ENCODE measurements at regions not wholly inside any gene's neighbourhood (a gene's known extent, or its start where the extent isn't known, plus 50 kb on each side); places are given as distances from the start of the nearest gene placed in this dataset.
"Not testable (repeated sequence)": the region's sequence is repeated elsewhere in the genome, so short reads cannot be mapped to it uniquely, and the experiment has no call there.

- TF ChIP-seq ZNF843 (tag by site-specific recombination; IDR thresholded peaks at IDR 0.05) = no peak
- TF ChIP-seq, protein P1, sequence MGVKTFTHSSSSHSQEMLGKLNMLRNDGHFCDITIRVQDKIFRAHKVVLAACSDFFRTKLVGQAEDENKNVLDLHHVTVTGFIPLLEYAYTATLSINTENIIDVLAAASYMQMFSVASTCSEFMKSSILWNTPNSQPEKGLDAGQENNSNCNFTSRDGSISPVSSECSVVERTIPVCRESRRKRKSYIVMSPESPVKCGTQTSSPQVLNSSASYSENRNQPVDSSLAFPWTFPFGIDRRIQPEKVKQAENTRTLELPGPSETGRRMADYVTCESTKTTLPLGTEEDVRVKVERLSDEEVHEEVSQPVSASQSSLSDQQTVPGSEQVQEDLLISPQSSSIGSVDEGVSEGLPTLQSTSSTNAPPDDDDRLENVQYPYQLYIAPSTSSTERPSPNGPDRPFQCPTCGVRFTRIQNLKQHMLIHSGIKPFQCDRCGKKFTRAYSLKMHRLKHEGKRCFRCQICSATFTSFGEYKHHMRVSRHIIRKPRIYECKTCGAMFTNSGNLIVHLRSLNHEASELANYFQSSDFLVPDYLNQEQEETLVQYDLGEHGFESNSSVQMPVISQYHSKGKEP (tag by site-specific recombination; IDR thresholded peaks at IDR 0.05) = no peak
- no peak for TF ChIP-seq ZNF530 (tag by site-specific recombination; IDR thresholded peaks at IDR 0.05; ENCODE audit: low read depth)
- no peak for TF ChIP-seq ZNF280C (tag by site-specific recombination; IDR thresholded peaks at IDR 0.05)
- no peak for TF ChIP-seq ZXDB (tag by site-specific recombination; IDR thresholded peaks at IDR 0.05)
- no peak for TF ChIP-seq BCL11A (tag by site-specific recombination; IDR thresholded peaks at IDR 0.05; ENCODE audit: low read depth)
- no peak for TF ChIP-seq ZNF707 (tag by site-specific recombination; IDR thresholded peaks at IDR 0.05)
Measured at GRCh38 chr1:186761358-186761757, 67.4 kb upstream of the PLA2G4A start (continued).

DNA sequence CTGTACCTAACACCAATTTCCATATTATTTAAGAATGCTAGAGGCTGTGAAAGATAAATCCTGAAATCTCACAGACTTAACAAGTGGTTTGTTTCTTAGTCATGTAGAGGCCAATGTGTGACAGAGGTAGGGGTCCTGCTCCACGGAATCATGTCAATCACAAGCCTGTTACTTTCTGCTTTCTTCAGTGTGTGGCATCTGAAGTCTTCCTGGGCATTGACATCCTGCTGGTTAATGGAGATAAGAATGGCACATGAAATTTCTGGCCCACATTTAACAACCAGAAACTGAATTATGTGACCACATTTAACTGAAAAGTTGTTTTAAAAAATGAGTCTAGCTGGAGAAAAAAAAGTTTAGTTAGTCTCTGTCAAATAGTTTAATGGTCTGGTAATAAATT is 68.3 kb upstream of the PLA2G4A start:
- Histone ChIP-seq H3K4me3 (ENCODE audit: low read depth, low read length) (no peak overlapping the region), H3K9me3 (ENCODE audit: control insufficient read depth, insufficient read depth, low read depth, low read length) (no peaks in the 10 kb centered on the region), H3K4me1 (ENCODE audit: control insufficient read depth, insufficient read depth, low read length) (no peaks in the 10 kb centered on the region), H3K27ac (ENCODE audit: extremely low read depth, low read depth, low read length) (no peak overlapping the region), H3K36me3 (ENCODE audit: control insufficient read depth in 2 of 2, insufficient read depth in 1 of 2, low read length in 2 of 2) (no peaks in the 10 kb centered on the region)
- TF ChIP-seq ZNF423 (tag by site-specific recombination; IDR thresholded peaks at IDR 0.05) (no peak), ZNF560 (tag by site-specific recombination; IDR thresholded peaks at IDR 0.05; ENCODE audit: borderline replicate concordance) (no peak), ZNF280C (tag by site-specific recombination; IDR thresholded peaks at IDR 0.05) (no peak)
- ChIA-PET CTCF (interaction anchor here (0.6 to 0.9 kb wide), 3 partner anchors 226 to 831 kb away, joined by 3 to 4 read pairs (median 3); no protein-coding TSS in a partner anchor), POLR2A (no interaction called here)

- peak; percentile 66 for TF ChIP-seq ZNF146 (tag by site-specific recombination; IDR thresholded peaks at IDR 0.05)
- POLR2A ChIA-PET; H3K4me3 ChIP-seq (ENCODE audit: low read depth, low read length); H3K27ac ChIP-seq (ENCODE audit: extremely low read depth, low read depth, low read length); H3K36me3 ChIP-seq (ENCODE audit: control insufficient read depth in 2 of 2, insufficient read depth in 1 of 2, low read length in 2 of 2); CTCF ChIA-PET; H3K4me1 ChIP-seq (ENCODE audit: control insufficient read depth, insufficient read depth, low read length); H3K9me3 ChIP-seq (ENCODE audit: control insufficient read depth, insufficient read depth, low read depth, low read length): not testable (repeated sequence)
Measured at GRCh38 chr1:186758896-186759606, 69.7 kb upstream of the PLA2G4A start.

DNA sequence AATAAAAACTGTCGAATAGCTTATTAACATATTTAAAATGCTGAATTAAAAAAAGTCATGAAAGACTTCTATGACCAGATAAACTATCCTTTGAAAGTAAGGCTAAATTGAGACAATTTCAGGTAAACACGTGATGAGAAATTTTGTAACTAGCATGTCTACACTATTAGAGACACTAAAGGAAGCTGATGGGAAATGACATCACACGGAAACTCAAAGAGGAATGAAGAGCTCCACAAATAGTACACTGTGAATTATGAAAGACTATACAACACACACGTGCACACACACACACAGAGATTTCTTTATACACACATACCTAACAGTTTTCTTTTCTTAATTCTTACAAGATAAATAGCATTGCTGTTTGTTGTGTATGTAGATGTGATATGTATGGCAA is 70.9 kb upstream of the PLA2G4A start:
- H3K36me3 ChIP-seq (ENCODE audit: control insufficient read depth in 2 of 2, insufficient read depth in 1 of 2, low read length in 2 of 2) = no peaks in the 10 kb centered on the region
- H3K4me3 ChIP-seq (ENCODE audit: low read depth, low read length) = no peak overlapping the region
- no peaks in the 10 kb centered on the region for H3K9me3 ChIP-seq (ENCODE audit: control insufficient read depth, insufficient read depth, low read depth, low read length)
- H3K4me1 ChIP-seq (ENCODE audit: control insufficient read depth, insufficient read depth, low read length) = no peaks in the 10 kb centered on the region
- ChIA-PET POLR2A (no interaction called here), CTCF (no interaction called here)
- no peak overlapping the region for H3K27ac ChIP-seq (ENCODE audit: extremely low read depth, low read depth, low read length)
- TF ChIP-seq ZNF138 (tag by site-specific recombination; IDR thresholded peaks at IDR 0.05; ENCODE audit: borderline replicate concordance) (no peak), ZEB2 (tag by site-specific recombination; IDR thresholded peaks at IDR 0.05) (no peak), HOXA7 (CRISPR knock-in tag; IDR thresholded peaks at IDR 0.05; ENCODE audit: borderline replicate concordance) (no peak), ZFP37 (tag by site-specific recombination; IDR thresholded peaks at IDR 0.05) (no peak), GFI1B (tag by site-specific recombination; IDR thresholded peaks at IDR 0.05) (no peak), KLF9 (tag by site-specific recombination; IDR thresholded peaks at IDR 0.05; ENCODE audit: low read depth) (no peak), GLIS1 (tag by site-specific recombination; IDR thresholded peaks at IDR 0.05) (no peak), ZNF596 (tag by site-specific recombination; IDR thresholded peaks at IDR 0.05) (no peak), SETDB1 (IDR thresholded peaks at IDR 0.05; ENCODE audit: insufficient read length, low read length) (no peak), ZNF701 (tag by site-specific recombination; IDR thresholded peaks at IDR 0.05) (no peak)
- TF ChIP-seq, protein P2, sequence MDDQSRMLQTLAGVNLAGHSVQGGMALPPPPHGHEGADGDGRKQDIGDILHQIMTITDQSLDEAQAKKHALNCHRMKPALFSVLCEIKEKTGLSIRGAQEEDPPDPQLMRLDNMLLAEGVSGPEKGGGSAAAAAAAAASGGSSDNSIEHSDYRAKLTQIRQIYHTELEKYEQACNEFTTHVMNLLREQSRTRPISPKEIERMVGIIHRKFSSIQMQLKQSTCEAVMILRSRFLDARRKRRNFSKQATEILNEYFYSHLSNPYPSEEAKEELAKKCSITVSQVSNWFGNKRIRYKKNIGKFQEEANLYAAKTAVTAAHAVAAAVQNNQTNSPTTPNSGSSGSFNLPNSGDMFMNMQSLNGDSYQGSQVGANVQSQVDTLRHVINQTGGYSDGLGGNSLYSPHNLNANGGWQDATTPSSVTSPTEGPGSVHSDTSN (CRISPR knock-in tag; IDR thresholded peaks at IDR 0.05) = no peak
- TF ChIP-seq, protein P3, sequence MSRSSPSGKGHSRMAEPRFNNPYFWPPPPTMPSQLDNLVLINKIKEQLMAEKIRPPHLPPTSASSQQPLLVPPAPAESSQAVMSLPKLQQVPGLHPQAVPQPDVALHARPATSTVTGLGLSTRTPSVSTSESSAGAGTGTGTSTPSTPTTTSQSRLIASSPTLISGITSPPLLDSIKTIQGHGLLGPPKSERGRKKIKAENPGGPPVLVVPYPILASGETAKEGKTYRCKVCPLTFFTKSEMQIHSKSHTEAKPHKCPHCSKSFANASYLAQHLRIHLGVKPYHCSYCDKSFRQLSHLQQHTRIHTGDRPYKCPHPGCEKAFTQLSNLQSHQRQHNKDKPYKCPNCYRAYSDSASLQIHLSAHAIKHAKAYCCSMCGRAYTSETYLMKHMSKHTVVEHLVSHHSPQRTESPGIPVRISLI (tag by site-specific recombination; IDR thresholded peaks at IDR 0.05) = no peak
